CD4-positive, alpha-beta memory T cell (primary cell): ENCODE measurements at regions not wholly inside any gene's neighbourhood (a gene's known extent, or its start where the extent isn't known, plus 50 kb on each side); places are given as distances from the start of the nearest gene placed in this dataset.
A peak's percentile ranks its signal among the peaks of the same experiment; 100 is the strongest.

ENCODE experiments used
- CTCF ChIA-PET: fragments of 350-600 bp; sonication (Branson Sonifier 250); formaldehyde crosslinking; loops from one replicate; lab custom pipeline; 2021; ENCODE audit warnings: inconsistent platforms; ENCODE audit not compliant: partially characterized antibody; lab: Charles Lee
- POLR2A ChIA-PET: fragments of 350-600 bp; sonication (Branson Sonifier 250); formaldehyde crosslinking; loops from one replicate; lab custom pipeline; 2021; ENCODE audit not compliant: partially characterized antibody; lab: Charles Lee
- DNase-seq, 5 donors: peaks; one replicate each; pipeline versions ENCODE4 v3.0.0 to v3.0.0-alpha.2; 2020 to 2022; ENCODE audit warnings: mixed read lengths in 1 of 5
- H3K27ac ChIP-seq: one replicate; pipeline ENCODE4 v1.7.0; 2013; ENCODE audit warnings: low read depth, low read length
- H3K27me3 ChIP-seq: 2 replicates; pipeline ENCODE4 v1.7.0; 2013; ENCODE audit warnings: mild to moderate bottlenecking, low read length, moderate library complexity; ENCODE audit not compliant: insufficient read depth
- H3K36me3 ChIP-seq: 2 replicates; pipeline ENCODE4 v1.7.0; 2013; ENCODE audit warnings: mild to moderate bottlenecking, low read length, moderate library complexity; ENCODE audit not compliant: insufficient read depth
- H3K4me1 ChIP-seq: 2 replicates; pipeline ENCODE4 v1.7.0; 2013; ENCODE audit warnings: mild to moderate bottlenecking, low read length, moderate library complexity; ENCODE audit not compliant: insufficient read depth
- H3K4me3 ChIP-seq, 2 donors: one replicate each; pipeline ENCODE4 v1.7.0; 2013; ENCODE audit warnings: low read length in 2 of 2, mild to moderate bottlenecking in 1 of 2
- H3K9me3 ChIP-seq, 2 donors: one replicate each; pipeline ENCODE4 v1.7.0; 2013; ENCODE audit warnings: low read length in 2 of 2, control low read depth in 1 of 2; ENCODE audit not compliant: control insufficient read depth in 1 of 2
- H3K27ac Mint-ChIP-seq, 7 donors: one replicate each; pipeline ENCODE4 v1.8.0; 2020 to 2021; ENCODE audit warnings: mixed read lengths in 7 of 7, mild to moderate bottlenecking in 6 of 7, inconsistent platforms in 3 of 7, moderate library complexity in 3 of 7
- H3K27me3 Mint-ChIP-seq, 2 donors: one replicate each; pipeline ENCODE4 v1.8.0; 2020 to 2021; ENCODE audit warnings: mixed read lengths in 2 of 2
- H3K36me3 Mint-ChIP-seq, 2 donors: one replicate each; pipeline ENCODE4 v1.8.0; 2020 to 2021; ENCODE audit warnings: mixed read lengths in 2 of 2, inconsistent platforms in 1 of 2, mild to moderate bottlenecking in 1 of 2
- H3K4me1 Mint-ChIP-seq, 4 donors: one replicate each; pipeline ENCODE4 v1.8.0; 2020 to 2021; ENCODE audit warnings: mixed read lengths in 4 of 4, mild to moderate bottlenecking in 1 of 4
- H3K4me3 Mint-ChIP-seq, 8 donors: one replicate each; pipeline ENCODE4 v1.8.0; 2020 to 2021; ENCODE audit warnings: mixed read lengths in 8 of 8, mild to moderate bottlenecking in 7 of 8, moderate library complexity in 6 of 8, inconsistent platforms in 3 of 8
- H3K9me3 Mint-ChIP-seq, 8 donors: one replicate each; pipeline ENCODE4 v1.8.0; 2020 to 2021; ENCODE audit warnings: mixed read lengths in 8 of 8, mild to moderate bottlenecking in 5 of 8, inconsistent platforms in 3 of 8, moderate library complexity in 1 of 8
- intact Hi-C: fragments of 100-400 bp; cut with micrococcal nuclease; formaldehyde crosslinking; loops from one replicate; pipeline ENCODE4 v1.15.1; 2023

DNA sequence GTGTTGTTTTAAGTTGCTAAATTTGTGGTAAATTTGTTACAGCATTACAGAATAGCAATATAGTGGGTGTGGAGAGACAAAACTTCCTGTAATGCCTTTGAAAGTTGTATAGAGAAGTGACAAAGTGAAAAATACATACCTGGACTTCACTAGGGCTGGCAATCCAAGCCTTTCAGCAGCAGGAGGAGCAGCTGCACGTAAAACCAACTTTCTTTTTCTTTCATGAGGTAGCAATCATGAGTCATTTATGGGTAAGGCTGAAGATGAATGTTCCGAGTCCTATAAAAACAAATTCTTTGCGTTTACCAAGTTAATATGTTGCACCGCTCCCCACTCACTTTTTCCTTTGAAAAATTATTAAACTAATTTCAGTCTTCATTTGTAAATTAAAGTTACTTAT lies 1138.2 kb downstream of the TAF11L14 start:
- H3K4me1 Mint-ChIP-seq = peaks cover 3 to 8% (median 7%) of the 10 kb centered on the region in 4 donors

DNA sequence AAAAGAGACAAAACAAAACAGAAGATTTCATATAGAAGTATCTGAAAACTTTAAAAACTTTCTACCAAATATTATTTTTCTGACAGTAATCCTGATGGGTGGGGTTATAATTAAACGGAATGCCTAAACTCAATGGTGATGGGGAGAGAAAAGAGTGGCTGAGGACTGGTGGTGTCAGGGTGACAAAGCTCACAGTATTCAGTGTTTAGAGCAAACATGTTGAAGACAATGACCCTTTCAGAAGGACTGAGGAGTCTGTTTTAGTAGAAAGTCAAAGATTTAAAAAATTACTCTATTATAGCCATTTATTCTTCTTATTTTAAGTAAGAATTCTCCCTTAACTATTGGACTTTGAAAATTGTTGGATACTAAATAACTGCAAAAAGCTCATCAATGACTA lies 1144.0 kb downstream of the TAF11L14 start:
- H3K4me1 ChIP-seq = no peaks in the 10 kb centered on the region
- DNase-seq = no peak
- peaks cover 0 to 7% (median 5%) of the 10 kb centered on the region in 8 donors for H3K9me3 Mint-ChIP-seq
- ChIA-PET POLR2A (no interaction called here), CTCF (interaction anchor here (0.6 kb wide), 1 partner anchor 1572 kb away, joined by 3 read pairs; no protein-coding TSS in a partner anchor)
- no peaks in the 10 kb centered on the region for H3K36me3 Mint-ChIP-seq
- intact Hi-C loops = no loop called here
- H3K27me3 Mint-ChIP-seq = no peaks in the 10 kb centered on the region
- no peaks in the 10 kb centered on the region for H3K9me3 ChIP-seq
- no peaks in the 10 kb centered on the region for H3K27me3 ChIP-seq
- no peak overlapping the region for H3K4me3 ChIP-seq
- no peaks in the 10 kb centered on the region for H3K4me1 Mint-ChIP-seq
- no peak overlapping the region for H3K27ac Mint-ChIP-seq
- H3K36me3 ChIP-seq = no peaks in the 10 kb centered on the region
- H3K27ac ChIP-seq = no peak overlapping the region
- H3K4me3 Mint-ChIP-seq = no peak overlapping the region

More for the DNA sequence above, 1138.2 kb downstream of the TAF11L14 start:
- DNase-seq = peak in 1 of 5 donors; percentile 4
- H3K4me1 ChIP-seq = no peaks in the 10 kb centered on the region
- H3K9me3 ChIP-seq = no peaks in the 10 kb centered on the region
- Mint-ChIP-seq H3K27me3 (no peaks in the 10 kb centered on the region), H3K27ac (no peak overlapping the region), H3K36me3 (no peaks in the 10 kb centered on the region), H3K9me3 (no peaks in the 10 kb centered on the region), H3K4me3 (peak overlapping the region in 5 of 8 donors; percentile 3 to 62 (median 22))
- no peak overlapping the region for H3K4me3 ChIP-seq
- intact Hi-C loops = no loop called here
- no peaks in the 10 kb centered on the region for H3K36me3 ChIP-seq
- CTCF ChIA-PET = no interaction called here
- no peaks in the 10 kb centered on the region for H3K27me3 ChIP-seq
- H3K27ac ChIP-seq = no peak overlapping the region
- POLR2A ChIA-PET = no interaction called here

DNA sequence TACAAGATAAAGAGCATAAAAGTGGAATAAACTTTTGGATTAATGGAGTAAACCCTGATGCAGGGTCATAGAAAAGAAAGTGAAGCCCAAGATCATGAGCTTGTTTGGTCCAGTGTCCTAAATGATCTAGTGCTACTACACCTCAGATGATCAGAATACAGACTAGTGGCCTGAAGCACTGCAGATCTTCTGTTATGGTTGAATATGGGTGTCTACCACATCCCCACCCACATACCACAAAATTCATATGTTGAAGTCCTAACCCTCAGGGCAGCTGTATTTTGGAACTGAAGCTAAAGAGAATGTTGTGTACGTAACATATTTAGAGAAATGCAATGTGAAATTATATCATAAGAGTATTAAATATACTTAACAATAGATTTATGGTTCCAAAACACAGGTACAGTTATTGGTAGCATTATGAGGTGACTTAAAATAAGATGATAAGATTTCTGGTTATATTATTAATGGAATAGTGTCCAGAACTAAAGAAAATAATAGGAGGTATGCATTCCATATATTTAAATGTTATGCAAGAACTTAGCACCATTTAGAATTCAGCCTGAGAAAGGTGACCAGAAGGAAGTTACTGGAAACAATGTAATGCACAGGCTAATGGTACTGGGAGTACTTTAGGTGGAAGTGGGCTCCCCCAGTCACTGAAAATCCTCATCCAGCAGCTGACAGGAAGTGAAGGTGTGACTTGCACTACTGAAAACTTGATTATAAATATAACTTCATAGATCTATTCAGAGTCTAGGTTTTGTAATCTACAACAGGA lies 1155.1 kb downstream of the TAF11L14 start:
- Mint-ChIP-seq H3K4me3 (no peak overlapping the region), H3K27ac (no peak overlapping the region), H3K27me3 (no peaks in the 10 kb centered on the region), H3K9me3 (no peaks in the 10 kb centered on the region), H3K4me1 (no peaks in the 10 kb centered on the region), H3K36me3 (no peaks in the 10 kb centered on the region)
- no peaks in the 10 kb centered on the region for H3K27me3 ChIP-seq
- POLR2A ChIA-PET = no interaction called here
- no peak for DNase-seq
- no peaks in the 10 kb centered on the region for H3K9me3 ChIP-seq
- H3K36me3 ChIP-seq = no peaks in the 10 kb centered on the region
- intact Hi-C loops = no loop called here
- CTCF ChIA-PET = no interaction called here
- H3K27ac ChIP-seq = no peak overlapping the region
- H3K4me3 ChIP-seq = no peak overlapping the region
- H3K4me1 ChIP-seq = no peaks in the 10 kb centered on the region

DNA sequence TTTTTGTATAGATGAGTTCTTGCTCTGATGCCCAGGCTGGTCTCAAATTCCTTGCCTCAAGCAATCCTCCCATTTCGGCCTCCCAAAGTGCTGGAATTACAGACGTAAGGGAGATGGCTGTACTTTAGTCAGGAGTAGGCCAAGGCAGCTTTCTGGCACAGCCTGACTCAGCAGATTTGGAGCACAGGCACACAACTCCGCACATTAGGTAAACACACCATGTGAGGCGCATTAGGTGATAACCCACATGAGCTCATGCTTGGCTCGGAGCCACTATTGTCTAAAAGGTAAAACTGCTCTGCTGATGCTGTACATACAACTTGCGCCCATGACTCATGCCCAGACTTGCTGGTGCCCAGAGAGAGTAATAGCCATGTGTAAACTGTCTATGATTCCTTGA lies 1157.9 kb downstream of the TAF11L14 start:
- DNase-seq = no peak
- Mint-ChIP-seq H3K4me1 (no peaks in the 10 kb centered on the region), H3K36me3 (no peaks in the 10 kb centered on the region), H3K27ac (no peak overlapping the region), H3K27me3 (no peaks in the 10 kb centered on the region), H3K9me3 (no peaks in the 10 kb centered on the region), H3K4me3 (no peak overlapping the region)
- Histone ChIP-seq H3K9me3 (no peaks in the 10 kb centered on the region), H3K27me3 (no peaks in the 10 kb centered on the region), H3K4me1 (no peaks in the 10 kb centered on the region), H3K4me3 (no peak overlapping the region), H3K36me3 (no peaks in the 10 kb centered on the region), H3K27ac (no peak overlapping the region)
- ChIA-PET CTCF (interaction anchor here (0.7 kb wide), 1 partner anchor 60 kb away, joined by 3 read pairs; no protein-coding TSS in a partner anchor), POLR2A (no interaction called here)
- intact Hi-C loops = no loop called here

DNA sequence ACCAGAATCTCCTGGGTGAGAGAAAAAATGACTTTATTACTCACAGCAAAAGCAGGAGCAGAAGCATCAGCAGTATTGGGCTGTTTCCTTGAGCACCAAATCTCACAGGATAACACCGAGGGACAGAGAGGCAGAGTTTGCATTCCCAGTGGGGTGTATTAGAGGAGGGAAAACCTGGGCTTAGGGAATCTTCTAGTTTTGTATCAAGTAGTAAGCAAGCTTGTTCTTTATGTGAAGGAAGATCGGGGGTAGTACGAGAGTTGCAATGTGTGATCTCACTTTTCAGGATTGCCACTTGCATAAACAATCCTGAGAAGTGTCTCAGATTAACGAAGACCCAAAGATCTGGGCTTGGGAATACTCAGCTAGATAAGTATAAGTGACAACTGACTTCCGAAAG lies 1163.0 kb downstream of the TAF11L14 start:
- CTCF ChIA-PET = no interaction called here
- peaks cover 0 to 2% (median 0%) of the 10 kb centered on the region in 8 donors for H3K9me3 Mint-ChIP-seq

DNA sequence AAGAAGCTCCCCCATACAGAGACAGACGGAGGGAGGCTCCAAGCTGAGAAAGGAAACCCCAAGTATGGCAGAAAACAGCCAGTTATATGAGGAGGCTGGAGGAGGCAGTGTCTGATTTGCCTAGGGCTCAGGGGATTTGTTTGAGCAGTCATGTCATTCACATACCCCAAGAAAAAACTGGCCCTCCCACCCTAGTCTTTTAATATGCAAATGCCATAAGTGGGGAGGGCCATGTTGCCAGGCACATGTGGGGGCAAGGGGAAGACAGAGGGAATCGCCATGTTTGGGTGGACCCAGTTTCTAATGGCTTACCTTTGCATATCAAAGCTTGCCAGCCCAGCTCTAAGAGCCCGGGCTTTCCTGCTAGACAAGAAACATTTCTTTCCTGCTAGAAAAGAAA lies 1163.8 kb downstream of the TAF11L14 start:
- Mint-ChIP-seq H3K4me1 (peaks cover 0 to 5% (median 2%) of the 10 kb centered on the region in 4 donors), H3K36me3 (no peaks in the 10 kb centered on the region), H3K9me3 (peaks cover 0 to 2% (median 0%) of the 10 kb centered on the region in 8 donors), H3K27me3 (no peaks in the 10 kb centered on the region), H3K27ac (no peak overlapping the region), H3K4me3 (no peak overlapping the region)
- POLR2A ChIA-PET = no interaction called here
- H3K27me3 ChIP-seq = no peaks in the 10 kb centered on the region
- H3K27ac ChIP-seq = no peak overlapping the region
- no peak overlapping the region for H3K4me3 ChIP-seq
- CTCF ChIA-PET = no interaction called here
- no peaks in the 10 kb centered on the region for H3K9me3 ChIP-seq
- intact Hi-C loops = no loop called here
- H3K36me3 ChIP-seq = no peaks in the 10 kb centered on the region
- no peaks in the 10 kb centered on the region for H3K4me1 ChIP-seq
- no peak for DNase-seq

More for the DNA sequence above, 1163.0 kb downstream of the TAF11L14 start:
- Mint-ChIP-seq H3K27ac (no peak overlapping the region), H3K27me3 (no peaks in the 10 kb centered on the region), H3K36me3 (no peaks in the 10 kb centered on the region), H3K4me3 (no peak overlapping the region), H3K4me1 (peaks cover 0 to 5% (median 2%) of the 10 kb centered on the region in 4 donors)
- no peaks in the 10 kb centered on the region for H3K27me3 ChIP-seq
- H3K9me3 ChIP-seq = no peaks in the 10 kb centered on the region
- H3K36me3 ChIP-seq = no peaks in the 10 kb centered on the region
- POLR2A ChIA-PET = no interaction called here
- no peak for DNase-seq
- intact Hi-C loops = no loop called here
- no peak overlapping the region for H3K27ac ChIP-seq
- no peaks in the 10 kb centered on the region for H3K4me1 ChIP-seq
- no peak overlapping the region for H3K4me3 ChIP-seq

DNA sequence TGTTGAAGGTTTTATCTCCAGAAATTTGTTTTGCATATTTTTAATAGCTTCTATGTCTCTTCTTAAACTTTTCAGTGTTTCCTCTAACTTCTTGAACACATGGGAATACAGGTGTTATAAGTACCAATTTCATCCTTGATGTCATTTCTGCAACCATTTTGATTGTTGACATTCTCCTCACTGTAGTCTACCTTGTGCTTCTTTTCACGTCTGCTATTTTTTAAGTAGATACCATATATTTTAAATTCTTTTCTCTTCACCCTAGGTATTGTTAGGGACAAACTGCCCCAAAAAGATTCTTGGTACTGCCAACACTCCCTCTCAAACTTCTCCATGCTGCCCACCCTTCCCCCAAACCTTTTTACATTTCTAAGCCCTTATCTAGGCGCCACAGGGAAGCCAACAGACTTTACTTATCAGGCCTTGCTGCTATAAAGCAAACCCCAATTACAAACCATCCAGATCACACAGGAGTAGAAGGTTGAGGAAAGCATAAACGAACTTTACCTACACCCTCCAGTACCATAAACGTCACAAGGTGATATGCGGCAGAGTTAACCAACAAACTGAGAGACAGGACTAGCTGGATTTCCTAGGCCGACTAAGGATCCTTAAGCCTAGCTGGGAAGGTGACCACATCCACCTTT lies 1165.3 kb downstream of the TAF11L14 start:
- Histone ChIP-seq H3K27ac (no peak overlapping the region), H3K36me3 (no peaks in the 10 kb centered on the region), H3K4me1 (no peaks in the 10 kb centered on the region), H3K4me3 (no peak overlapping the region), H3K27me3 (no peaks in the 10 kb centered on the region), H3K9me3 (no peaks in the 10 kb centered on the region)
- H3K9me3 Mint-ChIP-seq = peaks cover 0 to 2% (median 0%) of the 10 kb centered on the region in 8 donors
- POLR2A ChIA-PET = no interaction called here
- H3K4me3 Mint-ChIP-seq = no peak overlapping the region
- CTCF ChIA-PET = no interaction called here
- DNase-seq = no peak
- no peaks in the 10 kb centered on the region for H3K36me3 Mint-ChIP-seq
- no peaks in the 10 kb centered on the region for H3K27me3 Mint-ChIP-seq
- no peak overlapping the region for H3K27ac Mint-ChIP-seq
- H3K4me1 Mint-ChIP-seq = peaks cover 0 to 5% (median 2%) of the 10 kb centered on the region in 4 donors
- intact Hi-C loops = no loop called here
